ENCODE measurements at regions not wholly inside any gene's neighbourhood (a gene's known extent, or its start where the extent isn't known, plus 50 kb on each side); places are given as distances from the start of the nearest gene placed in this dataset.

DNA sequence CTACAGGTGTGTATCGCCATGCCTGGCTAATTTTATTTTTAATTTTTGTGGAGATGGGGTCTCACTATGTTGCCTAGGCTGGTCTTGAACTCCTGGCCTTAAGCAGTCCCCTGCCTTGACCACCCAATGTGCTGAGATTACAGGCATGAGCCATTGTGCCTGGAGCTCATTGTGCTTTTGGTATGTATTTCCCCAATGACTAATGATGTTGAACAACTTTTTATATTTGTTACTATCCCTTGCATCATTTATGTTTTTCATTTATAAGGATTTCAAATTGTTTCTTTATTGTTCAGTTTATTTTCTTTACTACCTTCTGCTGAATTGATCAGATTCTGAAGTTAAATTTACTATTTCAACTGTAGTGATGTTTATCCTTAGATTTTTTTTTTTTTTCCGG, 199.7 kb downstream of the CEP135 start:
- H4K8ac ChIP-seq (replicated peaks; ENCODE audit: insufficient read length, low read depth, low read length) = no peak overlapping the region
- H3K9ac ChIP-seq (ENCODE audit: extremely low read depth, insufficient read length, low read length) = no peak overlapping the region
- no peak overlapping the region for H2BK20ac ChIP-seq (ENCODE audit: low read depth, low read length, poor library complexity, severe bottlenecking)
- H2BK12ac ChIP-seq (ENCODE audit: insufficient read length, low read depth, low read length) = no peak overlapping the region
- Mint-ChIP-seq H3K36me3 (ENCODE audit: insufficient read depth in 1 of 3, low read depth in 3 of 3) (no peaks in the 10 kb centered on the region), H3K9me3 (no peaks in the 10 kb centered on the region), H3K4me3 (no peak overlapping the region), H3K27me3 (ENCODE audit: low read depth) (no peaks in the 10 kb centered on the region), H3K27ac (no peak overlapping the region), H3K4me1 (peaks cover 16 to 25% of the 10 kb centered on the region in 2 experiments)
- no peak overlapping the region for H2AK5ac ChIP-seq (ENCODE audit: insufficient read length, low read length)
- no peak overlapping the region for H2AFZ ChIP-seq (ENCODE audit: low read length)
- no CpG with 5 or more reads among the region's 2 CpGs for WGBS (ENCODE audit: extremely low coverage, insufficient read length, low lambda C conversion rate)
- H3K9me3 ChIP-seq (ENCODE audit: control insufficient read depth, low read depth, low read length) = no peaks in the 10 kb centered on the region
- H3K4me1 ChIP-seq (ENCODE audit: insufficient read depth, low read length) = peaks cover 2% of the 10 kb centered on the region; the same call in 1 of the 2 replicates
- H3K23me2 ChIP-seq (ENCODE audit: insufficient read length, low read depth, low read length, poor library complexity, severe bottlenecking) = no peaks in the 10 kb centered on the region
- no peaks in the 10 kb centered on the region for H4K20me1 ChIP-seq (ENCODE audit: control insufficient read depth, insufficient read depth, insufficient read length)
- H2BK5ac ChIP-seq (ENCODE audit: insufficient read length, low read length) = no peak overlapping the region
- no peak overlapping the region for H3K4me2 ChIP-seq (ENCODE audit: insufficient read depth, insufficient read length, low read length)
- TF ChIP-seq, protein P1, sequence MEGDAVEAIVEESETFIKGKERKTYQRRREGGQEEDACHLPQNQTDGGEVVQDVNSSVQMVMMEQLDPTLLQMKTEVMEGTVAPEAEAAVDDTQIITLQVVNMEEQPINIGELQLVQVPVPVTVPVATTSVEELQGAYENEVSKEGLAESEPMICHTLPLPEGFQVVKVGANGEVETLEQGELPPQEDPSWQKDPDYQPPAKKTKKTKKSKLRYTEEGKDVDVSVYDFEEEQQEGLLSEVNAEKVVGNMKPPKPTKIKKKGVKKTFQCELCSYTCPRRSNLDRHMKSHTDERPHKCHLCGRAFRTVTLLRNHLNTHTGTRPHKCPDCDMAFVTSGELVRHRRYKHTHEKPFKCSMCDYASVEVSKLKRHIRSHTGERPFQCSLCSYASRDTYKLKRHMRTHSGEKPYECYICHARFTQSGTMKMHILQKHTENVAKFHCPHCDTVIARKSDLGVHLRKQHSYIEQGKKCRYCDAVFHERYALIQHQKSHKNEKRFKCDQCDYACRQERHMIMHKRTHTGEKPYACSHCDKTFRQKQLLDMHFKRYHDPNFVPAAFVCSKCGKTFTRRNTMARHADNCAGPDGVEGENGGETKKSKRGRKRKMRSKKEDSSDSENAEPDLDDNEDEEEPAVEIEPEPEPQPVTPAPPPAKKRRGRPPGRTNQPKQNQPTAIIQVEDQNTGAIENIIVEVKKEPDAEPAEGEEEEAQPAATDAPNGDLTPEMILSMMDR (conservative IDR thresholded peaks at IDR 0.05) = no peak
- H4K5ac ChIP-seq (ENCODE audit: insufficient read length, low read depth, low read length) = no peak overlapping the region
- H3K14ac ChIP-seq (ENCODE audit: insufficient read depth, low read length) = no peak overlapping the region
- no peaks in the 10 kb centered on the region for H3K79me2 ChIP-seq (ENCODE audit: insufficient read depth, low read length)
- no peaks in the 10 kb centered on the region for H3K27me3 ChIP-seq (ENCODE audit: insufficient read depth, low read length)
- H3K4ac ChIP-seq (ENCODE audit: low read depth, low read length) = no peak overlapping the region
- H3K79me1 ChIP-seq (ENCODE audit: insufficient read depth, low read depth, low read length, poor library complexity, severe bottlenecking) = no peaks in the 10 kb centered on the region
- H3T11ph ChIP-seq (ENCODE audit: low read length) = no peak overlapping the region
- H3K56ac ChIP-seq (ENCODE audit: insufficient read length, low read depth, low read length) = no peak overlapping the region
- H3K23ac ChIP-seq (ENCODE audit: insufficient read length, low read depth, low read length) = no peak overlapping the region
- no peak overlapping the region for H3K27ac ChIP-seq (ENCODE audit: insufficient read length, low read depth, low read length)
- DNase-seq = no peak
- H4K91ac ChIP-seq (ENCODE audit: insufficient read length, low read depth, low read length) = no peak overlapping the region
- H3K18ac ChIP-seq (ENCODE audit: insufficient read length, low read depth, low read length) = no peak overlapping the region
- H2BK120ac ChIP-seq (ENCODE audit: low read depth, low read length, poor library complexity, severe bottlenecking) = no peak overlapping the region
- no peak overlapping the region for H2BK15ac ChIP-seq (ENCODE audit: low read depth, low read length)

Measured in H9 (cell line).